Trophoblast cell (in vitro differentiated cells and primary cell): ENCODE measurements at regions not wholly inside any gene's neighbourhood (a gene's known extent, or its start where the extent isn't known, plus 50 kb on each side); places are given as distances from the start of the nearest gene placed in this dataset.
A peak's percentile ranks its signal among the peaks of the same experiment; 100 is the strongest.

Source experiments
- DNase-seq, 2 donors: peaks; one replicate each; pipeline ENCODE4 v3.0.0-alpha.2; 2016
- H2AFZ ChIP-seq: 2 replicates; pipeline ENCODE4 v1.6.1; 2013; ENCODE audit warnings: low read length, moderate library complexity, mild to moderate bottlenecking; ENCODE audit not compliant: insufficient read depth, poor library complexity
- H2AK5ac ChIP-seq: 2 replicates; pipeline ENCODE4 v1.6.1; 2013; ENCODE audit warnings: mild to moderate bottlenecking, low read length
- H2BK120ac ChIP-seq: 2 replicates; pipeline ENCODE4 v1.6.1; 2013; ENCODE audit warnings: low read length, mild to moderate bottlenecking, moderate library complexity; ENCODE audit not compliant: insufficient read depth, poor library complexity
- H2BK12ac ChIP-seq: 2 replicates; pipeline ENCODE4 v1.6.1; 2013; ENCODE audit warnings: mild to moderate bottlenecking, low read length, moderate library complexity
- H2BK5ac ChIP-seq: 2 replicates; pipeline ENCODE4 v1.6.1; 2013; ENCODE audit warnings: low read length, low read depth, moderate library complexity, mild to moderate bottlenecking; ENCODE audit not compliant: poor library complexity
- H3K14ac ChIP-seq: 2 replicates; pipeline ENCODE4 v1.6.1; 2013; ENCODE audit warnings: mild to moderate bottlenecking, low read length
- H3K18ac ChIP-seq: 2 replicates; pipeline ENCODE4 v1.6.1; 2013; ENCODE audit warnings: mild to moderate bottlenecking, low read length
- H3K23ac ChIP-seq: 2 replicates; pipeline ENCODE4 v1.6.1; 2013; ENCODE audit warnings: low read length
- H3K27ac ChIP-seq: 2 replicates; pipeline ENCODE4 v1.5.1; 2013; ENCODE audit warnings: low read depth, mild to moderate bottlenecking, inconsistent platforms, low read length, moderate library complexity
- H3K27me3 ChIP-seq: 2 replicates; pipeline ENCODE4 v1.6.1; 2013; ENCODE audit warnings: inconsistent platforms, mild to moderate bottlenecking, low read length, moderate library complexity; ENCODE audit not compliant: insufficient read depth
- H3K36me3 ChIP-seq, 2 experiments: 1 replicate in 1 of 2; 2 replicates in 1 of 2; pipeline ENCODE4 v1.6.1; 2013; ENCODE audit warnings: low read length in 2 of 2, mild to moderate bottlenecking in 2 of 2, moderate library complexity in 1 of 2; ENCODE audit not compliant: insufficient read depth in 2 of 2, control insufficient read depth in 1 of 2
- H3K4ac ChIP-seq: 2 replicates; pipeline ENCODE4 v1.6.1; 2013; ENCODE audit warnings: low read depth, mild to moderate bottlenecking, low read length, moderate library complexity
- H3K4me1 ChIP-seq, 2 experiments: 1 replicate in 1 of 2; 2 replicates in 1 of 2; pipeline ENCODE4 v1.6.1; 2013; ENCODE audit warnings: low read length in 2 of 2, mild to moderate bottlenecking in 2 of 2, moderate library complexity in 1 of 2; ENCODE audit not compliant: insufficient read depth in 2 of 2, control insufficient read depth in 1 of 2
- H3K4me2 ChIP-seq: 2 replicates; pipeline ENCODE4 v1.6.1; 2013; ENCODE audit warnings: inconsistent platforms, mild to moderate bottlenecking, low read length, moderate library complexity
- H3K4me3 ChIP-seq: 2 replicates; pipeline ENCODE4 v1.5.1; 2013; ENCODE audit warnings: mild to moderate bottlenecking, low read depth, low read length, inconsistent platforms
- H3K79me1 ChIP-seq: one replicate; pipeline ENCODE4 v1.6.1; 2013; ENCODE audit warnings: low read length
- H3K79me2 ChIP-seq: 2 replicates; pipeline ENCODE4 v1.6.1; 2013; ENCODE audit warnings: low read length, mild to moderate bottlenecking; ENCODE audit not compliant: control insufficient read depth, insufficient read depth, poor library complexity
- H3K9ac ChIP-seq: 2 replicates; pipeline ENCODE4 v1.6.1; 2013; ENCODE audit warnings: mild to moderate bottlenecking, low read length
- H3K9me3 ChIP-seq: 2 replicates; pipeline ENCODE4 v1.6.1; 2013; ENCODE audit warnings: low read depth, mild to moderate bottlenecking, control low read depth, inconsistent platforms, low read length; ENCODE audit not compliant: insufficient read depth
- H4K12ac ChIP-seq: 2 replicates; pipeline ENCODE4 v1.6.1; 2013; ENCODE audit warnings: low read depth, mild to moderate bottlenecking, low read length, moderate library complexity
- H4K8ac ChIP-seq: 2 replicates; pipeline ENCODE4 v1.6.1; 2013; ENCODE audit warnings: low read depth, mild to moderate bottlenecking, low read length, moderate library complexity
- H4K91ac ChIP-seq: one replicate; pipeline ENCODE4 v1.6.1; 2013; ENCODE audit warnings: low read depth, mild to moderate bottlenecking, low read length, moderate library complexity
- WGBS: extraction: QIAGEN DNeasy Blood & Tissue Kit; methylation state at CpG from one replicate; pipeline ENCODE4 v1.1.7; 2013; ENCODE audit warnings: missing lambda C conversion rate; ENCODE audit not compliant: insufficient read length, insufficient coverage; ENCODE audit errors: extremely low coverage; 5-methylcytosine and 5-hydroxymethylcytosine counted together

DNA sequence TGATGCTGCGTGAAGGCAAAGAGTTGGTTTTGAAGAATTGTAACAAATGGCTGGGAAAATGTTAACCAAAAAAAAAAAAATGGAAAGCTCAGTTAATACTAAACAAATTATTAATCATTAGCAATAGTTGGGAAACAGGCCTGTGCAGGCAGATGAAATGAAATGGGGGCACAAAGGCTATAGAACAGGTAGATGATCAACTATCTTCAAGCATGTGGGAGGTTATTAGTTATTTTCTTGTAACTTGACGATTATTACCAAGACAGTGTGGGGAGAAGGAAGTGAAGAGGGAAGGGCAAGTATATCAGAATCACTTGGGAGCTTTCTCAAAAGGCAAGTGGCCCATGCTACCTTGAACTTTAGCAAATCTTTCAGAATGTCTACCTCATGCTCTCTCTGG, 351.9 kb downstream of the BCOR start:
- Histone ChIP-seq H3K14ac (no peak overlapping the region), H3K4me1 (no peaks in the 10 kb centered on the region), H2AK5ac (no peak overlapping the region), H3K27me3 (no peaks in the 10 kb centered on the region), H4K8ac (no peak overlapping the region), H3K4me3 (no peak overlapping the region), H3K9ac (no peak overlapping the region), H3K79me1 (no peaks in the 10 kb centered on the region), H4K12ac (no peak overlapping the region), H3K79me2 (no peaks in the 10 kb centered on the region), H3K27ac (no peak overlapping the region), H2BK12ac (no peak overlapping the region), H3K36me3 (no peaks in the 10 kb centered on the region), H2AFZ (no peak overlapping the region), H2BK5ac (no peak overlapping the region), H3K18ac (no peak overlapping the region), H3K4me2 (no peak overlapping the region), H4K91ac (no peak overlapping the region), H2BK120ac (no peak overlapping the region), H3K4ac (no peak overlapping the region), H3K23ac (no peak overlapping the region), H3K9me3 (no peaks in the 10 kb centered on the region)
- DNase-seq: no peak
- no CpG with 5 or more reads among the region's 2 CpGs for WGBS

DNA sequence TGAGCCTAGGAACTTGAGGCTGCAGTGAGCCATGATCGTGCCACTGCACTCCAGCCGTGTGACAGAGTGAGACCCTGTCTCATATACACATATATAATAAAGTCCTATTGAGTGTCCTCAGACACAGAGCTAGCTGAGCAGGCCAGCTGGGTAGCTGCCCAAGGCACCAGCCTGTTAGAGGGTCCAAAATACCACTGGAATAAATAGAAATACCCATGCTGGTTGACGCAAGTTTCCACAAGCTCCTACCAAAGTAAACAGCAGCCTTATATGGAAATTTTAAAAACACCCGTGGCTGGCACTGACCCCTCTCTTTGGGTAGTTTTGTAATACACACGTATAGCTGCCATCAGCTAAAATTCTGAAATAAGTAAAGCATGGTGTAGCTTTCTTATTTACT, 348.6 kb downstream of the BCOR start:
- Histone ChIP-seq H2AFZ (no peak overlapping the region), H3K9ac (no peak overlapping the region), H2BK12ac (no peak overlapping the region), H3K18ac (no peak overlapping the region), H3K4me3 (no peak overlapping the region), H4K12ac (no peak overlapping the region), H3K79me1 (peaks cover 2% of the 10 kb centered on the region), H3K14ac (no peak overlapping the region), H4K91ac (no peak overlapping the region), H2BK120ac (no peak overlapping the region), H3K27ac (no peak overlapping the region), H3K27me3 (no peaks in the 10 kb centered on the region), H3K4me1 (peaks cover 2 to 4% of the 10 kb centered on the region in 2 experiments), H3K4me2 (no peak overlapping the region), H3K23ac (no peak overlapping the region), H2AK5ac (no peak overlapping the region), H3K9me3 (no peaks in the 10 kb centered on the region), H2BK5ac (no peak overlapping the region), H3K4ac (no peak overlapping the region), H4K8ac (no peak overlapping the region), H3K79me2 (no peaks in the 10 kb centered on the region), H3K36me3 (no peaks in the 10 kb centered on the region)
- no peak for DNase-seq
- no CpG with 5 or more reads among the region's 5 CpGs for WGBS

GRCh38 chrX:39749728-39750127, 348.0 kb downstream of the BCOR start:
- Histone ChIP-seq H2AK5ac (no peak overlapping the region), H4K12ac (no peak overlapping the region), H3K9me3 (no peaks in the 10 kb centered on the region), H3K4ac (no peak overlapping the region), H2BK5ac (no peak overlapping the region), H3K4me3 (no peak overlapping the region), H3K4me2 (no peak overlapping the region), H2AFZ (no peak overlapping the region), H4K8ac (no peak overlapping the region), H3K79me2 (no peaks in the 10 kb centered on the region), H3K79me1 (peaks cover 4% of the 10 kb centered on the region), H3K27me3 (no peaks in the 10 kb centered on the region), H2BK12ac (no peak overlapping the region), H4K91ac (no peak overlapping the region), H2BK120ac (no peak overlapping the region), H3K4me1 (peaks cover 2 to 5% of the 10 kb centered on the region in 2 experiments), H3K23ac (no peak overlapping the region), H3K27ac (no peak overlapping the region), H3K36me3 (no peaks in the 10 kb centered on the region), H3K9ac (no peak overlapping the region), H3K18ac (no peak overlapping the region), H3K14ac (no peak overlapping the region)
- WGBS: no CpG with 5 or more reads among the region's 5 CpGs
- DNase-seq: peak; percentile 77 to 87

DNA sequence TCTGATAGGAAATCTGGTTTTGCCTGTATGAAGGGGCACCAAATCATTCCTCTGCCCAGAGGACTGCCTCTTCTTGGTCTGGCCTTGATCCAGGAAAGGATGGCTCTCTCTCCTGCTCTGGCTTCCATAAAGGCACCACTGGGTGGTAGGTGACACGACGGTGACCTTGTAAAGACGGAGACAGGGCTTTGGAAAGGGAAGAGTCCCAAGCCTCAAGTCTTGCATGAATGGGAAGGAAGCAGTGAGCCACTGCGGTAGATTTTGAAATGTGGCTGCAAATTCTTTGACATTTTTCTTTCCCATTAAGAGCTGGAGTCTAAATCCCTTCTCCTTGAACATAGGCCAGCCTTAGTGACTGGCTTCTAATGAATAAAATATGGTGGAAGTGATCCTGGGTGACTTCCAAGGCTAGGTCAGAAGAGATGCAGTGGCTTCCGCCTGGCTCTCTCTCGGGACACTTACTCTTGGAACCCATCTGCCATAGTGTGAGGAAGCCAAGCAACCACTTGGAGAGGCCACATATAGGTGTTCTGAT, 347.4 kb downstream of the BCOR start:
- no peak for DNase-seq
- no peaks in the 10 kb centered on the region for H3K27me3 ChIP-seq
- H3K9ac ChIP-seq: no peak overlapping the region
- no peak overlapping the region for H3K23ac ChIP-seq
- H3K36me3 ChIP-seq: no peaks in the 10 kb centered on the region
- no peak overlapping the region for H3K4ac ChIP-seq
- H4K91ac ChIP-seq: no peak overlapping the region
- H2AFZ ChIP-seq: no peak overlapping the region
- H3K4me3 ChIP-seq: no peak overlapping the region
- H3K14ac ChIP-seq: no peak overlapping the region
- no peak overlapping the region for H2BK5ac ChIP-seq
- no peak overlapping the region for H2AK5ac ChIP-seq
- no CpG with 5 or more reads among the region's 6 CpGs for WGBS
- H3K9me3 ChIP-seq: no peaks in the 10 kb centered on the region
- no peak overlapping the region for H3K27ac ChIP-seq
- H4K8ac ChIP-seq: no peak overlapping the region
- no peak overlapping the region for H4K12ac ChIP-seq
- no peak overlapping the region for H2BK12ac ChIP-seq
- H3K4me1 ChIP-seq: peaks cover 5 to 11% of the 10 kb centered on the region in 2 experiments
- no peak overlapping the region for H3K4me2 ChIP-seq
- H3K18ac ChIP-seq: no peak overlapping the region
- H3K79me2 ChIP-seq: peaks cover 2% of the 10 kb centered on the region
- H3K79me1 ChIP-seq: peaks cover 9% of the 10 kb centered on the region
- H2BK120ac ChIP-seq: no peak overlapping the region
